NCI-H1105 treated with DMSO at 0.1 percent for 48 hours (cell line): ENCODE measurements at regions not wholly inside any gene's neighbourhood (a gene's known extent, or its start where the extent isn't known, plus 50 kb on each side); places are given as distances from the start of the nearest gene placed in this dataset.

Source experiments
- DNase-seq: peaks from one replicate; lab custom pipeline; 2025; lab: John Stamatoyannopoulos, UW

DNA sequence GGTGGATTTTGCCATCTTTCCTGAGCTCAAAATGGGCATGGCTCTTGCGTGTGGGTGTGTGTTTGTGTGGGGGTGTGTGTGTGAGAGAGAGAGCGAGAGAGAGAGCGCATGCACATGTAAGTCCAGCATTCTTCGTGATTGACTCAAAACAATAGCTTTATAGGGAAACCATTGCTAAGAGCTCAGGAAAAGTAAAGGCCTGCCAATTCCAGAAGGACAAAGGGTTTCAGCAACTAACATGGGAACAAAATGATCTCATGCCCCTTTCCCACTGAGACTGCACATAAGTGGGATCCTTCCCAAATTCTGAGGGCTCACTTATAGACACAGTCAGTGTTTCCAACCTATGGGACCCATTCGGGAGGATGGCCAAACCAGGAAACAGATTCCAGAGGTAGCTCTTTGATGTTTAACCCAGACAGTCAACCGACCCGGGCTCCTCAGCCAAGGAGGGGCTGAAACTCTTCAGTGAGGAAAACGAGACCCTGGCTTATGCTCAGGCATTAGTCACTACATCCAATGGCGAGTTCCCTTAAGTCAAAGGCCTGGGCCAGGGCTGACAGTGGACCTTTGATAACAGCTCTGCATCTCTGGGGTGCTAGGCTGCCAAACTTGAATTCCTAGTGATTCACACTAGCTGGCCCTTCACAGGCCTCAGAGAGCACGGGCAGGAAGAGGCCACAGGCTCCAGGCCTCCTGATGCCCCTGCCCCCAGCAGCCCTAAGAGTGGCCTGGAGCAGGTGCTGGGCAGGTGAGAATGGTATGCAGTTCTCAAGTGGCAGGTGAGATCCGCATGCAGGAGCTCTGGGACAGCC, 305.0 kb upstream of the C2CD4B start:
- DNase-seq, result peak; percentile 20

DNA sequence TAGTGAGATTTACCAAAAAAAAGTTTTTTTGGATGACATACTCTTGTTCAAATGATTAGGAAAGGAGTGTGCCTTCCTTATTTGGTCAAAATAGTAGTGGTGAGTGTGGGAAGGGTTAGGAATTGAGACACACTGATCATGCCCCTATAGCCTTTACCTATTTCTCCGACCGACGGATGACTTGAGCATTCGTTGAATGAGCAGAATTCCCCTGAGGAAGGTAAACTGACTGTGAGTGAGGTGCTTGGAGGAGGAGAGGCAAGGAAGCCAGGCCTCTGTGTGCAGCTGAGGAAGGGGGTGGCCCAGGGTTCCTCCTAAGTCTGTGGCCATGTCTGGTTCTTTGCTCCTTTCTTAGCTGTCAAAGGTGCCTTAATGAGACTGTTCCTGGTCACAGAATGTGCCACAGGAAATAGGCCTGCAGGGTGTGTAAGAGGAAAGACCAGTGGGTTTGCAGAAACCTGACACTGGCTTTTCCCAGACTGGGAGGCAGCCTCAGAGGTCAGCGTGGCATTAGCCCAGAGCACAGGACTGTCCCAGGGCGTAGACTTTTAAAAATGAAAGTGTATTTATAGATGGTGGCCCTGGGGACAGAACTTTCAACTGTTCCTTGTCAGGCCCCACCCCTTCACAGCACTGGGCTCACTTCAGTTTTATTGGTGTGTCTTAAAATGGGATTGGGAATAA, 307.7 kb upstream of the C2CD4B start:
- no peak for DNase-seq

DNA sequence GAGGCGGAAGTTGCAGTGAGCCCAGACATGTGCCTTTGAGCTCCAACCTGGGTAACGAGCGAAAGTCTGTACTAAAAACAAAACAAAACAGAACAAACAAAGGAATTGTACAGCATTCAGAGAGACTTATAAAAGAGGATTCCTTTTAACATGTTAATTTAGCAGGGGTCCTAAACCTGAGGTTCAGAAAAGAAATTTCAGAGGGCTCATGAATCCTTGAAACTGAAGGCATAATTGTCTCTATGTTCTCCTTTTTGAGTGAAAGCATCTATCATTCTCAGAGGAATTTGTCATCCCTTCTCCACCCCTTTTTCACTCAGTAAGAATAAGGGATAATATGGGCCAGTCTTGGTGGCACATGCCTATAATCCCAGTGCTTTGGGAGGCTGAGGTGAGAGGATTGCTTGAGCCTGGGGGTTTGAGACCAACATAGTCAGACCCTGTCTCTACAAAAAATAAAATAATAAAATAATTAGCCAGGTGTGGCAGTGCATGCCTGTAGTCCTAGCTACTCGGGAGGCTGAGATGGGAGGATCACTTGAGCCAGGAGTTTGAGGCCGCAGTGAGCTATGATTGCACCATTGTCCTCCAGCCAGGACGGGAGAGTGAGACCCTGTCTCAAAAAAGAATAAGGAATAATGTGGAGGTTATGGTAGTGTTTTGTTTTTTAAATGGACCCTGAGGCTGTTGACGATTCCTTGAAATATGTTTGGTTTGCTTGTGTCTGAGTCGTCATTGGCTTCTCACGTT, 309.1 kb upstream of the C2CD4B start:
- DNase-seq, result no peak

DNA sequence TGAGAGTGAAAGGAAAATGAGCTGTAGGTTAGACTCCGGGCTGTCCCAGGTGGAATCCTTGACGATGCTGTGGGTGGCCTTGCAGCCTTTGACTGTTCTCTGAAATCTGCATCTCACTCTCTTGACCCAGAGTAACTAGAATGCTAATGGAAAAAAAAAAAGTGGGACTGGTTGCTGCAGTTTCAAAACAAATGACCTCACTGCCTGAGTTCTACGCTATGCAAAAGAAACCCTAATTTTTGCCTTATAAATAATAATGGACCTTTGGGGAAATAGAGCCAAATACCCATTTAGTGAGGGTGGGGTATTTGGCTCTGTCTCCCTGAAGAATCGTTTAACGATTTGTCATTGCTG, 309.7 kb upstream of the C2CD4B start:
- DNase-seq, result no peak

DNA sequence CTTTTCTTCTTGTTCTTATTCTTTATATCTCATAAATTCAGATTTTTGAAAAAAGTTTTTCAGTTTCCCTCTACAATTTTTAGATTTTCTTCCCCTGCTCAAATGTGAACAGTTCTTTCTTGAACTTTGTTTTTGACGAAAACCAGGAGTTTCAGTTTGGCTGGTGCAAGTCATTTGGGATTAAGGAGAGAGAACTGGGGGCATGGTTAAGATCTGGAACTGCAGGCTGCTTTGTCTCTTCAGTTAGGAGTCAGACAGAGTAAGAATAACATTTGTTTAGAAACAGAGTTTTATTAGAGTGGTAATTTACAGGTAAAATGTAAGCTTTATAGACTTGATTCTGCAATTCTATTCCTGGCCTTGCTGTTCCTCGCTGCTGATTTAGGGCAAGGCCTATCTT, 310.5 kb upstream of the C2CD4B start:
- no peak for DNase-seq

DNA sequence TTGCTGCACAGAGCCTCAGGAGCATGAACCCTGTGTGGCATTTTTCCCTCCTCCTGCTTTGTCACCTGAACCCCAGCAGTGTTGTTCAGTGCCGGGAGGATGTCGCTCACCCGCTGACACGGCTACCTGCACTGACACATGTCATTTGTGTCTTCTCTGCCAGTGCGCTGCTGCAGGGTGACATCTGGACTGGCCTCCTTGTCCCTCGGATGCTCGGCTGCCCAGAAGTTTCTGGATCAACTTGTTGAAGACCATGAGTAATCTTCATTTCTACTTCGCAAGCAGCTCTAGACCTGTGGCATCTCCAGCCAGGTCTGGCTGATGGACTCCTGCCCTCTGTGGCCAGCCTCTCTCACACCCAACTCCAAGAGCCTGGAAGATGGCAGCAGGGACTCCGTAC, 311.1 kb upstream of the C2CD4B start:
- DNase-seq, result no peak

DNA sequence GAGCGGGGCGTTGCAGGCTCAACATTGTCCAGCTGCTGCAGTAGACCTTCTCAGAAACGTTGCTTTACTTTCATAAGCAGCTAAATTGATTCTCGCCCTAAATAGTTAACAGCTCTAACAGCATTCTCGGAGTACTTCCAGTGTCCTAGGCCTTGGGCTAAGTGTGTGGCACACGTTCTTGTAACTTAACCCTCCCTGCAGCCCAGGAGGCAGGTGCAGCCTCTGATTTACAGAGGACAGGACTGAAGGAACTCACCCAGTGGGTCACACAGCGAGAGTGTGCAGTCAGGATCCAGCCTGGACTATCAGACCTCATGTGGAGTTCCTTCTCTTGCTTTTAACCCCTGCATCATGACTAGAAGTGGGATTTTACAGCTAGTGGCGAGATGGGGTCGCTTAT, 312.8 kb upstream of the C2CD4B start:
- no peak for DNase-seq

DNA sequence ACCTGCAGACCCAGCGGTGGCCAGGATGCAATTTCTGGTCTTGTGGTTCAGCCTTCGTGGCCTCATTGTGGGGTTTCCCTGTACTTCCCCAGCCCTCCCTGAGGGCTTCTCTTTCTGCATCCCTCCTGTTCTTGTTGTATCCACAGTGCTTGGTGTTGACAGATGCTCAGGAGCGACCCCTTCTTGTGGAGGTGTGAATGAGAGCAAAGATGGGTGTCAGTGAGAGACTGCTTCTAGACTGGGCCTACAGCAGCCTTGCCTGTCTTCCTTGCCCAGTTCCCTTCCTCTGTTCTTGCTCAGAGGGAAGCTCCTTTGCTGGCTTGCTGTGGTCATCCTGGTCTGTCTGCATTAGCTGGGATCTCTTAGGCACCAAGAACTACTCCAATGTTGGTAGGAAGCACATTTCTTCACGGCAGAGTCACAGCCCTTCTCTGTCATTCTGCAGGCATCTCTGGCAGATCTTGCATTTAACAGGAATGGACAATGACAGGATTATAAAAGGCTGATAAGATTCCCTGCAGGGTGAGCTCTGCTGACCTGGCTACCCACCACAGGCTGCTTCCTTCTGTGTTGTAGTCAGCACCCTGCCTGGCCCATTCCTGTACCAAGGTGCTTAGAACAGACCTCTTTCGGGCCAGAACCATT, 317.8 kb upstream of the C2CD4B start:
- no peak for DNase-seq

DNA sequence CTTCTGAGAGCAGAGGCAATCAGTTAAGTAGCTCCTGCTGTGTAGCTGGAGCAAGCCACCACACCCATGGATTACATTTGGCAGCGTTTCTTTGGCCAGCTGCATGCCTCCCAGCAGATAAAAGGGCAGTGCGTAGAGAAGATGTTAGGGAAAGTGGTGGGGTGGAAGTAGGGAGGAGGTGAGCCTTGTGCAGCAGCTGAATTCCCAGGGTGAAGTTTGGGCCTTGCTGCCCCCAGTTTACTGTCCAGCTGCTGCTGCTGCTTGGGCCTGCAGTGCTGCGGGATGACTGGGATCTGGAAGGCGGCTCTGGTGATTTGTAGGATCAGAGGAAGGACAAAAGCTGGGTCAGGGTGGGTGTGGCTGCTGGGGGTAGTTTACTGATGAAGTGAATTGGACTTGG, 318.7 kb upstream of the C2CD4B start:
- DNase-seq, result no peak

DNA sequence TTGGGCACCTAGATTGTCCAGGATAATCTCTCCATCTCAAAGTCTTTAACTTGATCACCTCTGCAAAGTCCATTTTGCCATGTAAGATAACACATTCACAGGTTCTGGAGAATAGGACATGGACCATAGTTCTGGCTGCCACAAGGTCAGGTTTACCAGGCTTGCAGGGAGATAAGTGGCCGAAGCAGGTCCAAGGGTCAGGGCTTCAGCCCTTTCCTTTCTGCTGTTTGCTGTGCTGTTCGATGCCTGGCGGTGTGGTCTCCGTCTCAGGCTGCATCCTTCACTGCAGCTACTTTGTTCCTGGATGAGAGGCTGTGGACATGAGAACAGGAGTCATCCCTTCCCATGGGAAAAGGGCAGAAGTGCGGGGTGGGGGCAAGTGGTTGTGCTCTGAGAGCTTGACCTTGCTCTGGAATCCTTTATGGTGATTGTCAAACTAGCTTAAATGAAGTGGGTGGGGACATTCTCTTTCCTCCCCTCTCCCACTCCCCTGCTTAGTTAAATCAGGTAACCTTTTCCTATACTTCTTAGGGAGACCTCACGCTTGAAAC, 320.2 kb upstream of the C2CD4B start:
- no peak for DNase-seq

DNA sequence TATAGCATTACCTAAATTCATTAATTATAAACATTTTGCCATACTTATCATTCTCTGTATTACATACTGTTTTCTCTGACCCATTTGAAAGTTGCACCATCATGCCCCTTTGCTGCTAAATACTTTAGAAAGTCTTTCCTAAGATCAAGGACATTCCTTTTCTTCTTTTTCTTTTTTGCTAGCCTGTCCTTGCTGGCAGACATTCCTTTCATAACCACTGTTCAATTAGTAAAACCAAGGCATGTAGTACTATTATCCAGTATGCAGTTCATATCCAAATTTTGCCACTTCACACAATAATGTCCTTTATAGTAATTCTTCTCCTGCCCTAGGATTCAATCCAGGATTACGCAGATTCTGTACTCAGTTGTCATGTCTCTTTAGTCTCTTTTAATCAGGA, 321.0 kb upstream of the C2CD4B start:
- DNase-seq, result no peak

DNA sequence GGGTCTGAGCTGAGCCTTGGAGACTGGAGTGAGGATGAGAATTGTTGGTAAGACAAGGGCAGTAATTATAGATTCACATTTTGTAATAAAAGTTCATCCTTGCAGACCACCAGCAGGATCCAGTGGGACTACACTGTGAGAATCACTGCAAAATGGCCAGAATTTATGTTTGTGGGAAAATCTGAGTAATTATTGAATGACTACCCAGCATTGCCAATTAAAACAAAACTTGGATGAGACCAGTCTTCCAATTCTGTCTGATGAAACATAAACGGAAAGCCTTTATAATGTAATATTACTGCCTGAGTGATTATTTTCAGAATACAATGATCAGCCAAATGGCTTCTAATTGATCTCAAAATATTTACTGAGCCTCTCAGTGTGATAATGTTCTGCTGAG, 323.3 kb upstream of the C2CD4B start:
- DNase-seq, result no peak

DNA sequence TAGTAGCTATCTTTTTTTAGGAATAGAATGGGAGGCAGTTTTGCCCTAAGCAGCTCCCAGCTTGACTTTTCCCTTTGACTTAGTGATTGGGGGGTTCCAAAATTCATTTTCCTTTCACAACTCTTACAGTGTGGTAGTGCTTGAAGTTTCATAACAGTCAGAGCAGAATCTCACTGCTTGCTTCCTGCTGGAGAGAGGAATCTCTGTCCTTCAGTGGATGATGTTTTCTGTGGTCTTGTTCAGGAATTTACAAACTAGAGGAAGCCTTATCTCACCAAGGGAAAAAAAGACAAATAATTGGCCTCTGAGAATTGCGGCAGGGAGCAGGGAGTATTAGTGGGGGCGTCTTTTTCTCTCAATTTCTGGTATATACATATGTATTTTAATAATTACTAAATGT, 326.6 kb upstream of the C2CD4B start:
- DNase-seq, result no peak

DNA sequence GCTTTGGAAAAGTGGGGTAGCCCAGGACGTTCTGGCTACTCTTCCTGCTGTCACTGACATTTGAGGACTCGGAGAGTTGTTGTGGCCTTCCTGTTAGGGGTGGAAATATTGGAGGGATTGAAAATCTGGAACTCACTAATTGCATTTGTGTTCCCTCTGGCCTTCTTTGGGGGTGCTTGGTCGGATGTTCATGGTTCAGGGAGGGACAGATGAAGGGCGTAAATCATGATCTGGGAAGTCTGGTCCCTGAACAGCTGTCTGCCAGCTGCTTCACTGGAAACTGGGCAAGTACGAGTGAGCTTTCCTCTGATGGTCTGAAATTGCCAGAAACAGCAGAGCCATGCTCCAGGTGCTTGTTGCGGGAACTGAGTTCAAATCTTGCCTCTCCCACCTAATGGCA, 327.8 kb upstream of the C2CD4B start:
- no peak for DNase-seq

DNA sequence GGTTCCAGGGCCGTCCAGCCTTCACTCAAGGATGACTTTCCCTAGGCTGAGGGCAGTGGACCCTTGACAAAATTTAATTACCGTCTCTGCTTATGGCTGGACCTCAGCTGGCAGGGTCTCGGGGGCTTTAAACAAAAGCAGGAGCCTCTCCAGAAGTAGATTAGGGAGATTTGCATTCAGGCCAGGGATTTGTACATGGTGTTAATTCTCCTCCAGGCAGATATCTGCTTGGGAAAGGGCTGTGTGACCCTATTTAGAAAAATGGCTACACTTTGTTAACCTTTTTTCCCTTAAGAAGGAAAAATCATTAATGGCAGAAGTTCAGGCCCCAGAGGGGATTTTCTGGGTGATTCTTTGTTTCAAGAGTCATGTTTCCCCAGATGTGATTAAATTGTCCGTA, 329.1 kb upstream of the C2CD4B start:
- DNase-seq, result no peak

DNA sequence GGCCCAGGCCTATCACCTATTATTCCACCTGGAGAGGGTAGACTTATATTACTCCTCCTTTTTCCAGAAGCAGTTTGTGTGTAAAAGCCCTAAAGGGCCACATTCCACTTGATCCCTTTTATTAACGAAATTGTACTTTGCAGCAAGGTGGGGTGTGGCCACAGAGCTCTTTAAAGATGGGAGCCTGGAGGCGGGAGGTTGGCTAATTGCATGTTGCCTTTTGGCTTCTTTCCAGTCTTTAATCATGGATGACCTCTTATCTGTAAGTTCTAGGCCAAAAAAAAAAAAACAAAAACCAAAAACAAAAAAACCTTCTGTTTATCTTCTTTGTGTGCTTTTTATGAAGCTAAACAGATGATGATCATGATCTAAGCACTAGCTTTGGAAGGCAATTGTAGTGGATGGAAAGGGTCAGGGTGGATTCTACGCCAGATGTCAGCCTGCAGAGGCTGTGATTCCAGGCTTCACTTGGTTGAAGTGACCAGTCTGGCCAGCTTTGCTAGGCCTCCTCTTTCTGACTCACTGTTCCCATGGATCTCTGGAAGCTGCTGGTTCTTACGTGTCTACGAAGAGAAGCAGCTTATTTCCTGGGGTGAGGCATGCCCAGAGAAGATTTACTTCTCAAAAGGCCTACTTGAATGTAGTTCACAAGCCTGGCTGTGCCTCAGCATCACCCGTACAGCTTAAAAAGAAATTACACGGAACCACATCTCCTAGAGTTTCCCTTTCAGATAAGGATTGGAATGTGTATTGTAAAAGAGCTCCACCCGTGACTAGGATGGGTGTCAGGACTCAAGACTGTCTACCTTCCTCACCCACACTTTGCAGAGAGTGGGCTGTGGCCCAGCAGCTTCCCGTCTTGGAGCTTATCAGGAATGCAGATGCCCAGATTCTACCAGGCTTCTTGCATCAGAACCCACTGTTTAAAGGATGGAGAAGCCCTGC, 330.9 kb upstream of the C2CD4B start:
- peak; percentile 91 for DNase-seq

DNA sequence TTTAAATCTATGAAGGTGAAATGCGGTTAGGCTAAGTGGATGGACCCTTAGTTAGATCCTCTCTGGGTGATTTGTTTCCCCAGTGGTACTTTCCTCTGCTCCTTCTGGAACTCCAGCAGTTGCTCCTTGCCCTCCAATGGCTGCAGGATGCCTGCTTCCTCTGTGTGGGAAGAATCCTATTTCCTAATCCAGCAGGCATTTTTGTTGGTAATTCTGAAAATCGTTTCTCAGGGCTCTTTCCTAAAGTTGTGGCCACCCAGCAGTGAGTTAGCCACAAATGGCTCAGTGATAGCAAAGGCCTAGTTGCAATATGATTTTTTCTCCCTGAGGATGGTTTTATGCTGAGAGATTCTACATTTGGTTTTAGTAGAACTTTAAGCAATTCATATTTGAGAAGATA, 332.3 kb upstream of the C2CD4B start:
- no peak for DNase-seq

DNA sequence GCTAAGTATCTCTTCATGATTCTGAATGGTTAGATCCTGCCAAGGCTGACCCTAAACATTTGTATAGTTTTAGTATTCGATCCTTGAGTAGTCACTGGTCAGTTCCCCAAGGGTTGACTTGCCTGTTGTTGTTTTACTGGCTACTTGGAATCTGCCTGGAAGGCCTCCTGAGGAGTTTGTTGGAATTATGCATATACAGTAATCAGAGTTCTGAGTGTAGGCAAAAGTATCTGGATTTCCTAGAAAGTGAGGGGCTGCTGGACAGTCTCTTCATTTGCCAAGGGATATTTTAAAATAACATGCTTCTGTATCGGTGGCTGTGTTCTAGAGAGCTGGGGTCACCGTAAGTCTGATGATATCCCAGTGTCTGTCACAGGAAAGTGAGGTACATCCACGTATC, 333.2 kb upstream of the C2CD4B start:
- no peak for DNase-seq

DNA sequence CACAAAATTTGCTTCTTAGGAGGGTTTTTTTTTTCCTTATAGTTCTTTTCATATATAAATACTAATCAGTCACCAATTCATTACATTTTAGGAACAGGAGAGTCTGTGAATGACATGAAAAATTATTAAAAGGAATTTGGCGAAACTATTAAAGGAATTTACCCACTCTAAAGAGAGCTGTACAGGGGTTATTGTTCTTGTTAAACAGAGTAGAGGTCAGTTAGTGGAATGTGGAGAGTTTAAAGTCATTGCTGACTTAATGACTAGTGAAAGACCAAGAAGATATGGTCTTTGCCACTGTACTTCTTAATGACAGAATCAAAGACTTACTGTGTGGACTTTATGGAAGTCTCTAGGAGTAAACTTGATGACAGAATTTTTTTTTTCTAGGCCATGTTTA, 333.6 kb upstream of the C2CD4B start:
- DNase-seq, result no peak

DNA sequence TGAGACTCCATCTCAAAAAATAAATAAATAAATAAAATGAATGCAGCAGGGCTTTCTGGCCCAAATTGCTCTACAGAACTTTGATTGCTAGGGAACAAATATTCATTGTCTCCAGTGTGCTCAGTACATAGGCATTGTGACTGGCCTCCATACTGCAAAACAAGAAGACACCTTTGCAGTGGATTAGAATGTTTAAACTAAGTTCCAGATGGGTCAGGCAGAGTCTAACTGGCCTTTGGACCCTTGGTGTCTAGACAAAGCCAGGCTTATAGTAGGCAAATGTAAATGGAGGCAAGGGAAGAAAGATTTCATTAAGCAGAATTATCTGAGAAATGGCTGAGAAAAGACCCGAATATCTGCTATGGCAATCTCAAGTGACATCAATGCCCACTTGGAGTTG, 335.2 kb upstream of the C2CD4B start:
- DNase-seq, result no peak

DNA sequence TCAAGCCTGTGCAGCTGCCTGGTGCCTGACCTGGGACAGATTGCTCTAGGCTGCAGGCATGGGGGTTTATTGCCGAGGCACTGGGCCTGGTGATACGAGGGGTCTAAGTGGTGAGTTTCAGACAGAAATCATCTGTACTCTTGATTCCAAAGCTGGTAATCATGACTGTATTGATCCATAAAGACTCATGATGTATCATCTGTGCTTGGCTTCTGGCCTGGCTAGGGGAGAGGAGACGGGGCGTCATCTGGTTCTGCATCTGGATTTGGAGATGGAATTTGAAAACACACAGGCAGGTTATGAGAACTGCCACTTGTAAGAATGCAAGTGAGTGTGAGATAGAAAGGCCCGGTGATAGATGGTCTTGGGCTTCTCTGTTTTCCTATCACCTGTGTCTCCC, 337.4 kb upstream of the C2CD4B start:
- DNase-seq, result no peak
